Endothelial cell of umbilical vein (primary cell): ENCODE measurements at regions not wholly inside any gene's neighbourhood (a gene's known extent, or its start where the extent isn't known, plus 50 kb on each side); places are given as distances from the start of the nearest gene placed in this dataset.

Experiments used
- BruUV-seq: library from RNA; stranded (reverse); fragments of 400-500 nt; replicated peaks from 2 replicates; lab custom pipeline; 2021; lab: Mats Ljungman, UMichigan
- CTCF ChIA-PET: fragments of 300-600, 350-600 bp; sonication (Branson Sonifier 250); formaldehyde crosslinking; loops from one replicate; lab custom pipeline; 2021; ENCODE audit warnings: antibody characterized with exemption, inconsistent platforms; lab: Charles Lee
- POLR2A ChIA-PET: fragments of 300-600, 350-600 bp; sonication (Branson Sonifier 250); formaldehyde crosslinking; loops from one replicate; lab custom pipeline; 2021; ENCODE audit warnings: antibody characterized with exemption, inconsistent platforms; lab: Charles Lee
- DNase-seq: peaks from one replicate; pipeline ENCODE4 v3.0.0-alpha.2; 2011; ENCODE audit warnings: low read depth, low spot score
- FAIRE-seq: peaks from 2 replicates; lab custom pipeline; 2011; peaks lifted over from hg19 to GRCh38; lab: Jason Lieb, UNC
- H2AFZ ChIP-seq: 2 replicates; pipeline ENCODE4 v1.6.0; 2012; ENCODE audit warnings: low read depth, low read length, control low read depth, inconsistent platforms
- H3K27ac ChIP-seq: 2 replicates; pipeline ENCODE4 v1.5.1; 2011; ENCODE audit warnings: low read depth, mild to moderate bottlenecking, control low read depth, low read length, moderate library complexity; ENCODE audit not compliant: insufficient read depth
- H3K27me3 ChIP-seq, 2 experiments: 2 replicates each; pipeline versions ENCODE4 v1.6.0 to v1.6.1; 2011; ENCODE audit warnings: low read length in 2 of 2, mixed read lengths in 1 of 2; ENCODE audit not compliant: control insufficient read depth in 2 of 2, insufficient read depth in 2 of 2
- H3K36me3 ChIP-seq, 2 experiments: 2 replicates in 1 of 2; 3 replicates in 1 of 2; pipeline ENCODE4 v1.5.1; 2011; ENCODE audit warnings: low read length in 2 of 2, mild to moderate bottlenecking in 1 of 2, moderate library complexity in 1 of 2; ENCODE audit not compliant: control insufficient read depth in 2 of 2, insufficient read depth in 2 of 2; ENCODE audit errors: extremely low read depth in 1 of 2
- H3K4me1 ChIP-seq: 3 replicates; pipeline ENCODE4 v1.5.1; 2011; ENCODE audit warnings: mild to moderate bottlenecking, low read length; ENCODE audit not compliant: control insufficient read depth, insufficient read depth; ENCODE audit errors: extremely low read depth
- H3K4me2 ChIP-seq: 2 replicates; pipeline ENCODE4 v1.6.1; 2011; ENCODE audit warnings: low read length, control low read depth, mixed read lengths; ENCODE audit not compliant: insufficient read depth
- H3K4me3 ChIP-seq, 3 experiments: fragments of 200-600 bp in 1 of 3; sonication (generic), shearing (Covaris generic) in 1 of 3; replicated peaks in 1 of 3; 2 replicates each; pipeline ENCODE4 v1.5.1; 2011 to 2016; ENCODE audit warnings: control low read depth in 3 of 3, low read length in 3 of 3, mild to moderate bottlenecking in 2 of 3, inconsistent platforms in 1 of 3, low read depth in 1 of 3, moderate library complexity in 1 of 3; ENCODE audit not compliant: insufficient read depth in 1 of 3
- H3K79me2 ChIP-seq: 2 replicates; pipeline ENCODE4 v1.6.0; 2012; ENCODE audit warnings: low read length, inconsistent platforms; ENCODE audit not compliant: control insufficient read depth, insufficient read depth
- H3K9ac ChIP-seq: replicated peaks from 2 replicates; pipeline ENCODE3; 2011; ENCODE audit warnings: low read length, control low read depth; ENCODE audit not compliant: insufficient read depth; ENCODE audit errors: extremely low read depth
- H3K9me1 ChIP-seq: replicated peaks from 3 replicates; pipeline ENCODE4 v1.6.0; 2011; ENCODE audit warnings: mild to moderate bottlenecking, low read length; ENCODE audit not compliant: control insufficient read depth, insufficient read depth; ENCODE audit errors: extremely low read depth
- H3K9me3 ChIP-seq: replicated peaks from 2 replicates; pipeline ENCODE4 v1.5.1; 2012; ENCODE audit warnings: low read length, inconsistent platforms; ENCODE audit not compliant: control insufficient read depth, insufficient read depth
- H4K20me1 ChIP-seq: replicated peaks from 2 replicates; pipeline ENCODE3; 2011; ENCODE audit warnings: mild to moderate bottlenecking, low read length; ENCODE audit not compliant: control insufficient read depth, insufficient read depth; ENCODE audit errors: extremely low read depth
- EZH2 ChIP-seq: IDR thresholded peaks from 2 replicates; pipeline ENCODE4 v1.6.1; 2012; ENCODE audit warnings: borderline replicate concordance, low read depth, mild to moderate bottlenecking, moderate library complexity, low read length, inconsistent platforms; ENCODE audit not compliant: severe bottlenecking
- MYC ChIP-seq: IDR thresholded peaks from one replicate; pipeline ENCODE4 v1.6.1; 2011; ENCODE audit warnings: mild to moderate bottlenecking, low read depth, low read length
- POLR2A ChIP-seq: IDR thresholded peaks from 2 replicates; pipeline ENCODE4 v1.6.1; 2012; ENCODE audit warnings: low read depth, mild to moderate bottlenecking, control low read depth, low read length
- POLR2AphosphoS5 ChIP-seq: IDR thresholded peaks from 2 replicates; pipeline ENCODE4 v1.6.1; 2012; ENCODE audit warnings: low read depth, mild to moderate bottlenecking, control low read depth, low read length, moderate library complexity; ENCODE audit not compliant: insufficient read depth
- dilution Hi-C: fragments of 300-500 bp; cut with MboI; formaldehyde crosslinking; loops from one replicate; pipeline ENCODE4 v1.15.0; 2019; ENCODE audit warnings: low sequenced_read_pairs; ENCODE audit not compliant: extremely low pct_ligation_motif_present
- intact Hi-C: fragments of 100-400 bp; cut with micrococcal nuclease; formaldehyde crosslinking; loops from one replicate; pipeline ENCODE4 v1.10.0; 2022
- TF ChIP-seq, protein P1 (sequence below), 2 donors: IDR thresholded peaks; 1 replicate in 1 of 2; 2 replicates in 1 of 2; pipeline ENCODE4 v1.5.1; 2011; ENCODE audit warnings: low read length in 2 of 2, mild to moderate bottlenecking in 2 of 2, moderate library complexity in 2 of 2, control low read depth in 1 of 2, inconsistent platforms in 1 of 2, low read depth in 1 of 2; ENCODE audit not compliant: insufficient read depth in 1 of 2; ENCODE audit errors: extremely low read depth in 1 of 2

DNA sequence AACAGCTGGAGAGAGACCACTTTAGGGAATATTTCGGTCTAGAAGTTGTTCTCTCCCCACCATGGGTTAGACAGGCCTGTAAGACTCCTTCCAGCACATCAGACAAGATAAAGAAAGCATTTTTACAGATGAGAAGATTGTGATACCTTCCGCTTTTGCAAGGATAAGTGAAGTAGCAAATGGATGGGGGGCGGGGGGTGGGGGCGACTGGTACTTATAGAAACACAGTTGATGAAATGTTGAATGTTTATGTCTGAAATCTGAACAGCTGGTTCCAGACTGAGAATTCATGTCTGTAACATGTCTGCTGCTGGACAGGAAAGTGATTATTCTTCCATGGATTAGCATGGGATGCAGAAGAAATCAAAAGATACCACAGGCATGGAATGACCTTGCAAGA is 90.5 kb upstream of the FN1 start:
- dilution Hi-C loops (no loop called here), intact Hi-C loops (no loop called here)
- Histone ChIP-seq H3K4me1 (peaks cover 36% of the 10 kb centered on the region), H3K9ac (no peak overlapping the region), H2AFZ (no peak overlapping the region), H3K4me3 (no peak overlapping the region), H3K79me2 (no peaks in the 10 kb centered on the region), H3K4me2 (no peak overlapping the region), H3K36me3 (no peaks in the 10 kb centered on the region), H3K9me3 (no peaks in the 10 kb centered on the region), H3K27ac (no peak overlapping the region), H3K27me3 (no peaks in the 10 kb centered on the region), H4K20me1 (no peaks in the 10 kb centered on the region), H3K9me1 (no peaks in the 10 kb centered on the region)
- TF ChIP-seq MYC (no peak), POLR2A (no peak)
- TF ChIP-seq, protein P1, sequence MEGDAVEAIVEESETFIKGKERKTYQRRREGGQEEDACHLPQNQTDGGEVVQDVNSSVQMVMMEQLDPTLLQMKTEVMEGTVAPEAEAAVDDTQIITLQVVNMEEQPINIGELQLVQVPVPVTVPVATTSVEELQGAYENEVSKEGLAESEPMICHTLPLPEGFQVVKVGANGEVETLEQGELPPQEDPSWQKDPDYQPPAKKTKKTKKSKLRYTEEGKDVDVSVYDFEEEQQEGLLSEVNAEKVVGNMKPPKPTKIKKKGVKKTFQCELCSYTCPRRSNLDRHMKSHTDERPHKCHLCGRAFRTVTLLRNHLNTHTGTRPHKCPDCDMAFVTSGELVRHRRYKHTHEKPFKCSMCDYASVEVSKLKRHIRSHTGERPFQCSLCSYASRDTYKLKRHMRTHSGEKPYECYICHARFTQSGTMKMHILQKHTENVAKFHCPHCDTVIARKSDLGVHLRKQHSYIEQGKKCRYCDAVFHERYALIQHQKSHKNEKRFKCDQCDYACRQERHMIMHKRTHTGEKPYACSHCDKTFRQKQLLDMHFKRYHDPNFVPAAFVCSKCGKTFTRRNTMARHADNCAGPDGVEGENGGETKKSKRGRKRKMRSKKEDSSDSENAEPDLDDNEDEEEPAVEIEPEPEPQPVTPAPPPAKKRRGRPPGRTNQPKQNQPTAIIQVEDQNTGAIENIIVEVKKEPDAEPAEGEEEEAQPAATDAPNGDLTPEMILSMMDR (IDR thresholded peaks at IDR 0.05; ENCODE audit: extremely low read depth in 1 of 2, insufficient read depth in 1 of 2, low read depth in 1 of 2, low read length in 2 of 2): no peak
- POLR2A ChIA-PET: no interaction called here
- FAIRE-seq: no peak
- CTCF ChIA-PET: interaction anchor here (2.0 kb wide), 1 partner anchor 14 kb away, joined by 6 read pairs; no protein-coding TSS in a partner anchor
- BruUV-seq: no TSS peak
- no peak for DNase-seq

- BruUV-seq: no TSS peak
- H3K9me3 ChIP-seq: no peaks in the 10 kb centered on the region
- TF ChIP-seq EZH2 (no peak), POLR2AphosphoS5 (no peak), POLR2A (no peak)
- no peak for DNase-seq
- H3K9me1 ChIP-seq: no peaks in the 10 kb centered on the region
- H3K4me2 ChIP-seq: no peak overlapping the region
- H4K20me1 ChIP-seq: no peaks in the 10 kb centered on the region
- H3K4me3 ChIP-seq: no peak overlapping the region
- ChIA-PET POLR2A (no interaction called here), CTCF (interaction anchor here (1.6 to 2.0 kb wide), 2 partner anchors 31 to 68 kb away, joined by 3 to 4 read pairs; no protein-coding TSS in a partner anchor)
- H3K4me1 ChIP-seq: no peaks in the 10 kb centered on the region
- H3K79me2 ChIP-seq: no peaks in the 10 kb centered on the region
- dilution Hi-C loops (no loop called here), intact Hi-C loops (no loop called here)
- no peak overlapping the region for H2AFZ ChIP-seq
- no peaks in the 10 kb centered on the region for H3K36me3 ChIP-seq
- H3K27me3 ChIP-seq: no peaks in the 10 kb centered on the region
- no peak overlapping the region for H3K27ac ChIP-seq
- FAIRE-seq: no peak
- H3K9ac ChIP-seq: no peak overlapping the region
These were observed 86.4 kb upstream of the FN1 start for GRCh38 chr2:215522237-215522636.
